Fibroblast of skin of left biceps (primary cell): ENCODE measurements at regions not wholly inside any gene's neighbourhood (a gene's known extent, or its start where the extent isn't known, plus 50 kb on each side); places are given as distances from the start of the nearest gene placed in this dataset.
"Not testable (repeated sequence)": the region's sequence is repeated elsewhere in the genome, so short reads cannot be mapped to it uniquely, and the experiment has no call there.

Experiments used
- DNase-seq, 2 experiments: peaks; one replicate each; pipeline ENCODE4 v3.0.0-alpha.2; 2013; ENCODE audit warnings: low read depth in 2 of 2

DNA sequence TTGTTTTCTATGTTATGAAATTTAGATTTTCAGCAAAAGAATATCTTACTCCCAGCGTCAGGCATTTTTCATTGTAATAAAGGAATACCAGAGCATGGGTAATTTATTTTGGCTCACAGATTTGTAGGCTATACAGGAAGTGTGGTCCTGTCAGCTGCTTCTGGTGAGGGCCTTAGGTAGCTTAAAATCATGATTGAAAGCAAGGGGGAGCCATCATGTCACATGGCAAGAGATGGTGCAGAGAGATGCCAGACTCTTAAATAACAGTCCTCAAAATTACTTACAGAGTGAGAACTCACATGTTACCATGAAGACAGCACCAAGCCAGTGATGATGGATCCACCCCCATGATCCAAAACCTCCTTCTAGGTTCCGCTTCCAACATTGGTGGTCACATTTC lies 825.0 kb upstream of the CHORDC1 start:
- DNase-seq = no peak

GRCh38 chr11:91046261-91046660 lies 823.4 kb upstream of the CHORDC1 start:
- no peak for DNase-seq

DNA sequence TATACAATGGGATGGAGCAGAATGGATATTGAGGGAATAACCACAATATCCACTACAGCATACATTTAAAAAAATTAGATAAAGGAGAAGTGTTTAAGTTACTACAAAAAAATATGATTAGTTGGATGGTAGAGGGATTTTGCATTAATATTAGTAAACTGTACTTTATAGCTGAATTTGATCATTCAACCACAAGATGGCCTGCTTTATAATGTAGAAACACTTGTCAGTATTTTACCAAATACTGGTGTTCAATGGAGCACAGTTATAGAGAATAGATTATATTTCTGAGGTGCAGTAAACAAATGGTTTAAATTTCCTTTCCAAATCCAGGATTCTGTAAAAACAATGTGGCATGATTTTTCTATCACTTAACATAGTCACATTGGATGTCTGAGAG lies 818.8 kb upstream of the CHORDC1 start:
- DNase-seq = no peak

DNA sequence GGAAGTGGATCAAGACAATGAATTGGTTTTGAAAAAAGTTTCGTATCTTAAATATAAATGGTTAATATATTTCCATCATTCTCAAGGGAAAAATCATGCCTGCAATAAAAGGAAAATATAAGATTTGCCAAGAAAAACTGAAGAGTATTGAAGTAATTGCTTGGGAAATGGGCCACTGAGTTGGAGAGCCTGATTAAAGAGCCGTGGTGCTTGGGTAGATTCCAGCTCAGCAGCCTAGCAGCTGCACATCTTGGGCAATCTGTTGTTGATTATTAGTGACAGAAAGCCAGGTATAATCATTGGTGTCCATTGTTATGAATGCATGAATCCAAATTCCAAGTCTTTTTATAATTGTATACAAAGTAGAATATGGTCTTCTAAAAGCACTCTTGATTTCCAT lies 800.9 kb upstream of the CHORDC1 start:
- DNase-seq = no peak

DNA sequence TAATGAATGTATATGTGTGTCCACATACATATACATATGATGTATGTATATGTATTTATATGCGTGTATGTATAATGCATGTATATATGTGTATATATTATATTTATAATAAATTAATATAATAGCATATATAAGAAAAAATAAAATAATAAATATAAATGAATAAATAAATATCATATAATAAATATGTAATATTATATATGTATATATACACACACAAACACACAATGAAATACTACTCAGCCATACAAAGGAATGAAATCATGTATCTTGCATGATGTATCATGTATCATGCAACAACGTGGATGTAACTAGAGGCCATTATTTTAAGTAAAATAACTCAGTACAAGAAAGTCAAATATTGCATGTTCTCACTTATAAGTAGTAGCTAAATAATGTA lies 788.7 kb upstream of the CHORDC1 start:
- no peak for DNase-seq

- DNase-seq = no peak
Observed at GRCh38 chr11:91005458-91005857, 782.6 kb upstream of the CHORDC1 start.

- DNase-seq = no peak
Observed at GRCh38 chr11:90997241-90997640, 774.4 kb upstream of the CHORDC1 start.

GRCh38 chr11:90972159-90972558 lies 749.3 kb upstream of the CHORDC1 start:
- not testable (repeated sequence) for DNase-seq

GRCh38 chr11:90947930-90948329 lies 725.1 kb upstream of the CHORDC1 start:
- DNase-seq = no peak

GRCh38 chr11:90930252-90930651 lies 707.4 kb upstream of the CHORDC1 start:
- DNase-seq = no peak

GRCh38 chr11:90919332-90919731 lies 696.5 kb upstream of the CHORDC1 start:
- no peak for DNase-seq

- DNase-seq = no peak
Observed at GRCh38 chr11:90916706-90917105, 693.9 kb upstream of the CHORDC1 start.

- DNase-seq = no peak
Observed at GRCh38 chr11:90913131-90913668, 690.4 kb upstream of the CHORDC1 start.

- DNase-seq = no peak
Observed at GRCh38 chr11:90912631-90913030, 689.8 kb upstream of the CHORDC1 start.

DNA sequence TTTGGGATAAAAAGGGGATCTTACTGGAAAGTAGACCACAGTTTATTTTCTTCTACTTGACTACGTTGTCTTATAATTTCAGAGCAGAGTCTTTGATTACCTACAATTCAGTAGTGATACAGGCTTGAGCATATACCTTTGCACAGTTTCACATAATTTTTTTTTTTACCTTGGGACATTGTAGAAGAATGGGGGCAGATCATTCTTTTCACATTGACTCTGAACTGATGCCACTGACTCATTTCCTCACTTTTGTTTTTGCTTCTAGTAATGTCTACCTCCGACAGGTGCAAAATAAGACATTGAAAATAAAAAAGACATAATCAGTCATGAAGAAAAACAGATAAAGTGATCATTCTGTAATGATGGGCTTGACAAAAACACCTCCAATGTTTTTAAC lies 688.3 kb upstream of the CHORDC1 start:
- no peak for DNase-seq

DNA sequence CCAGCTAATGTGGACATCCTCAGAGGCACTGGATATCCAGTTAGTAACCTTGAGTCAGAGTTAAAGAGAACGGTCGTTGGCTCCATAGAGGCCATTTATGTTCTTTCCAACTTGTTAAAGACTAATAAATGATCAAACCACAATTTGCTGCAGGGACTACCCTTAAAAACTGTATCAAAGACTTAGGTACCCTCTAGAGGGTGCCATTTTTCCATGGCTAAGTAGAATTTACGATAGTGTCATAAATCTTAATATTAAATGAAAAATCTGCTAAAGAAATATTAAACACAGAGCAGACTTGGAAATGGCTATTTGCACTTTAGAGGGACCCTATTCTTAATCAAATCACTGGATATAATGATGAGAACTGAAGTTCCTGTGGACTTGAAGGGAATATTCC lies 685.2 kb upstream of the CHORDC1 start:
- no peak for DNase-seq

- DNase-seq = no peak
Observed at GRCh38 chr11:90895850-90896249, 673.0 kb upstream of the CHORDC1 start.

DNA sequence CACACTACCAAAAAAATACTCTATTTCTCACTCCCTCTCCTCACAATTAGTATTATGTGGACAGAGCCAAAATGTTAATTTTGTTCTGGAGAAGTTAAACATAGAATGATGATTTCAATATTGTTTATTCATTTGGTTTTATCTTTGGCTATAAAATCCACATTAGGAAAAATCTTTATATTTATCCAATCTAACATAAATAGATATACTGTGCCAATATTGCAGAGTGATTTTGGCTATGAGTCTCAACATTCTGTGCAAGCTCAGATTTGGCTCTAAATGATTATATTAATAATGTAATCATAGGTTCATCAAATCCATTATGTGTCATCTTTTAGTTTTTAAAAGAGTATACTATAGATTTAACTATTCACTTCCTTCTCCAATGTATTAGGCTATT lies 667.5 kb upstream of the CHORDC1 start:
- no peak for DNase-seq

DNA sequence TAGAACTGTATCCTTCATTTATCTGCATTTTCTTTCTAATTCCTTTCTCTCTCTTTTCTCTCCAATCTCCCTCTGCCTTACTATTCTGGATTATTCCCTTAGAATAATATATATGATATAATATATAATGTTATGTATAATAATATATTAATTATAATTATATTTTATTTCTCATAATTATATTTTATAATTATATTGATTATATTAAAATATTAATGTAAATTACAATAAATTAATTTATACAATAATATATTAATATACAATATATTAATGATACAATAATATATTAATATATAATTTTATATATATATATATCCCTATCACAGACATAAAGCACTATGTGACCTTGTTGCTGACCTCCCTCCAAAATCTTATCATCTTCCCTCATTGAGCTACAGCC lies 661.3 kb upstream of the CHORDC1 start:
- no peak for DNase-seq

GRCh38 chr11:90874986-90875385 lies 652.1 kb upstream of the CHORDC1 start:
- no peak for DNase-seq

GRCh38 chr11:90874281-90874680 lies 651.4 kb upstream of the CHORDC1 start:
- no peak for DNase-seq

DNA sequence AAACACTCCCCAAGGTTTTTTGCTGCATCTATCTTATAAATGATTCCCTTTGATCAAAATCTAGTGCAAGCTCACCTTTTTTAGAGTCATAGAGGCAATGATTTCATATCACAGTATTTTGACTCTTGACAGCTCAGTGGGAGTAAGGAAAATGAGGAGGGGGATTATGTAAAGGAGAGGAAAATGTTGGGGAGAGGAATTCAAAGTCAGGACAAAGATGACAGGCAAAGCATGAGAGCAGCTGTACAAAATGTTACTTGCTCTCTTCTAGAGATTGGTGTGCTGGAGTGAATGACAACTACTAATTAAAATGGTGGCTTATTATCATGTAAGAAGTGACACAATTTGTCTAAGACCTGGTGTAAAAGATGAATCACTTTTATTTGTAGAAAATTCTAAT lies 644.6 kb upstream of the CHORDC1 start:
- DNase-seq = no peak

GRCh38 chr11:90856790-90857189 lies 633.9 kb upstream of the CHORDC1 start:
- no peak for DNase-seq

DNA sequence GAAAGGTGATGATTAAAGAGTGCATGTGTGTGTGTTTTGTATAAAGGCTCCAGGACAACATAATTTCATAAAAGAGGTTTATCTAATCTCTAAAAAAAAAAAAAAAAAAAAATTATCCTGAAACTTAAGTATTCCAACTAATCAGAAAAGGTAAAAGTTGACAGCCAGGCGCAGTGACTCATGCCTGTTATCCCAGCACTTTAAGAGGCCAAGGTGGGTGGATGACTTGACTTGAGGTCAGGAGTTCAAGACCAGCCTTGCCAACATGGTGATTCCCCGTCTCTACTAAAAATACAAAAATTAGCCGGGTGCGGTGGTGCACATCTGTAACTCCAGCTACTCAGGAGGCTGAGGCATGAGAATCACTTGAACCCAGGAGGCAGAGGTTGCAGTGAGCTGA lies 632.7 kb upstream of the CHORDC1 start:
- no peak for DNase-seq

- DNase-seq = no peak
Observed at GRCh38 chr11:90851196-90851595, 628.3 kb upstream of the CHORDC1 start.
